NT2/D1 (cell line): ENCODE measurements at regions not wholly inside any gene's neighbourhood (a gene's known extent, or its start where the extent isn't known, plus 50 kb on each side); places are given as distances from the start of the nearest gene placed in this dataset.

Experiments
- SUZ12 ChIP-seq: IDR thresholded peaks from 2 replicates; pipeline ENCODE4 v1.6.1; 2011; ENCODE audit not compliant: insufficient read length, insufficient read depth; ENCODE audit errors: extremely low read depth
- ZNF274 ChIP-seq: IDR thresholded peaks from 2 replicates; pipeline ENCODE4 v1.6.1; 2011; ENCODE audit warnings: mild to moderate bottlenecking, low read depth, low read length

GRCh38 chr2:138102664-138103063 is 138.4 kb downstream of the HNMT start:
- TF ChIP-seq ZNF274, result no peak
- no peak for TF ChIP-seq SUZ12
